Kidney (tissue), 13 donors: ENCODE measurements at regions not wholly inside any gene's neighbourhood (a gene's known extent, or its start where the extent isn't known, plus 50 kb on each side); places are given as distances from the start of the nearest gene placed in this dataset.

Experiments
- DNase-seq, 5 donors: peaks; one replicate each; pipeline ENCODE4 v3.0.0-alpha.2; 2013 to 2020
- FAIRE-seq: peaks from 2 replicates; lab custom pipeline; 2012; peaks lifted over from hg19 to GRCh38; lab: Jason Lieb, UNC
- H3K27ac ChIP-seq, 2 donors: one replicate each; pipeline ENCODE4 v1.7.0; 2013; ENCODE audit warnings: low read depth in 2 of 2, low read length in 2 of 2, inconsistent platforms in 1 of 2
- H3K27me3 ChIP-seq: one replicate; pipeline ENCODE4 v1.7.1; 2013; ENCODE audit warnings: low read length, inconsistent platforms; ENCODE audit not compliant: control insufficient read depth, insufficient read depth
- H3K36me3 ChIP-seq, 3 donors: one replicate each; pipeline versions ENCODE4 v1.7.0 to v1.7.1; 2013; ENCODE audit warnings: low read length in 3 of 3, control low read depth in 1 of 3, inconsistent platforms in 1 of 3; ENCODE audit not compliant: insufficient read depth in 3 of 3, control insufficient read depth in 2 of 3
- H3K4me1 ChIP-seq, 3 donors: one replicate each; pipeline versions ENCODE4 v1.7.0 to v1.7.1; 2013; ENCODE audit warnings: low read length in 3 of 3, inconsistent platforms in 1 of 3, low read depth in 1 of 3; ENCODE audit not compliant: control insufficient read depth in 2 of 3, insufficient read depth in 2 of 3
- H3K4me3 ChIP-seq, 3 donors: one replicate each; pipeline versions ENCODE4 v1.7.0 to v1.8.1; 2013; ENCODE audit warnings: low read length in 3 of 3, control low read depth in 1 of 3, inconsistent platforms in 1 of 3
- H3K9ac ChIP-seq, 3 donors: one replicate each; pipeline versions ENCODE4 v1.7.0 to v1.7.1; 2013; ENCODE audit warnings: low read length in 3 of 3, control low read depth in 1 of 3, inconsistent platforms in 1 of 3
- H3K9me3 ChIP-seq, 3 donors: one replicate each; pipeline versions ENCODE4 v1.7.0 to v1.7.1; 2013; ENCODE audit warnings: low read length in 3 of 3, control low read depth in 1 of 3, inconsistent platforms in 1 of 3; ENCODE audit not compliant: control insufficient read depth in 2 of 3, insufficient read depth in 1 of 3
- CTCF ChIP-seq: IDR thresholded peaks from 3 replicates; pipeline ENCODE4 v1.5.1; 2012; ENCODE audit warnings: mild to moderate bottlenecking, moderate library complexity, borderline replicate concordance; ENCODE audit not compliant: insufficient read depth; ENCODE audit errors: extremely low read depth
- intact Hi-C: fragments of 100-400 bp; cut with DNase I; formaldehyde crosslinking; loops from one replicate; pipeline ENCODE4 v1.11.1; 2022
- donor health status: control.
- donor health status: control.
- donor health status: control.
- donor health status: control.
- donor health status: control.
- donor health status: DM: yes; HTN: yes; CAD: no.
- donor health status: Normal renal cell carcinoma (clear cell type).

GRCh38 chr20:12660918-12661317 lies 347.9 kb upstream of the SPTLC3 start:
- DNase-seq (peak in 3 of 5 donors; percentile 23 to 65 (median 34)), FAIRE-seq (no peak)

GRCh38 chr20:12670301-12670700 lies 338.5 kb upstream of the SPTLC3 start:
- H3K4me3 ChIP-seq, result no peak overlapping the region
- TF ChIP-seq CTCF, result no peak
- no peak for FAIRE-seq
- H3K36me3 ChIP-seq, result no peaks in the 10 kb centered on the region
- no peaks in the 10 kb centered on the region for H3K4me1 ChIP-seq
- H3K27ac ChIP-seq, result no peak overlapping the region
- H3K27me3 ChIP-seq, result no peaks in the 10 kb centered on the region
- H3K9ac ChIP-seq, result no peak overlapping the region
- H3K9me3 ChIP-seq, result no peaks in the 10 kb centered on the region
- no peak for DNase-seq
- intact Hi-C loops, result no loop called here

More at GRCh38 chr20:12660918-12661317, 347.9 kb upstream of the SPTLC3 start:
- H3K36me3 ChIP-seq, result no peaks in the 10 kb centered on the region
- no peaks in the 10 kb centered on the region for H3K27me3 ChIP-seq
- H3K9ac ChIP-seq, result no peak overlapping the region
- no peaks in the 10 kb centered on the region for H3K4me1 ChIP-seq
- H3K27ac ChIP-seq, result no peak overlapping the region
- H3K4me3 ChIP-seq, result no peak overlapping the region
- TF ChIP-seq CTCF, result no peak
- intact Hi-C loops, result no loop called here
- H3K9me3 ChIP-seq, result no peaks in the 10 kb centered on the region

GRCh38 chr20:12673352-12673751 lies 335.4 kb upstream of the SPTLC3 start:
- no peak overlapping the region for H3K4me3 ChIP-seq
- no peaks in the 10 kb centered on the region for H3K27me3 ChIP-seq
- TF ChIP-seq CTCF, result no peak
- intact Hi-C loops, result no loop called here
- H3K4me1 ChIP-seq, result no peaks in the 10 kb centered on the region
- H3K9ac ChIP-seq, result no peak overlapping the region
- FAIRE-seq, result no peak
- H3K36me3 ChIP-seq, result no peaks in the 10 kb centered on the region
- no peak for DNase-seq
- no peak overlapping the region for H3K27ac ChIP-seq
- H3K9me3 ChIP-seq, result no peaks in the 10 kb centered on the region

- Histone ChIP-seq H3K9ac (no peak overlapping the region), H3K4me3 (no peak overlapping the region), H3K27me3 (no peaks in the 10 kb centered on the region), H3K27ac (no peak overlapping the region), H3K9me3 (no peaks in the 10 kb centered on the region), H3K36me3 (no peaks in the 10 kb centered on the region), H3K4me1 (no peaks in the 10 kb centered on the region)
- intact Hi-C loops, result no loop called here
- DNase-seq (no peak), FAIRE-seq (no peak)
- no peak for TF ChIP-seq CTCF
These were observed 330.8 kb upstream of the SPTLC3 start for GRCh38 chr20:12677925-12678324.
